ENCODE measurements at regions not wholly inside any gene's neighbourhood (a gene's known extent, or its start where the extent isn't known, plus 50 kb on each side); places are given as distances from the start of the nearest gene placed in this dataset.

- DNase-seq (ENCODE audit: low read depth in 1 of 2, low spot score in 1 of 2): no peak
- TF ChIP-seq SPI1 (IDR thresholded peaks at IDR 0.05; ENCODE audit: borderline replicate concordance, low read depth) (no peak), CTCF (IDR thresholded peaks at IDR 0.05; ENCODE audit: insufficient read depth, low read length) (no peak), REST (IDR thresholded peaks at IDR 0.05; ENCODE audit: insufficient replicate concordance, low read depth) (no peak), GABPA (IDR thresholded peaks at IDR 0.05; ENCODE audit: low read depth) (no peak), POLR2AphosphoS5 (IDR thresholded peaks at IDR 0.05; ENCODE audit: low read depth) (no peak)
- Histone ChIP-seq H3K4me3 (replicated peaks; ENCODE audit: insufficient read depth, low read length) (no peak overlapping the region), H3K27me3 (ENCODE audit: insufficient read depth, poor library complexity, severe bottlenecking) (no peaks in the 10 kb centered on the region), H3K27ac (replicated peaks) (no peak overlapping the region)
These were observed 64.4 kb upstream of the LEP start for GRCh38 chr7:128176696-128177095.

- DNase-seq (ENCODE audit: low read depth in 1 of 2, low spot score in 1 of 2): no peak
- Histone ChIP-seq H3K27me3 (ENCODE audit: insufficient read depth, poor library complexity, severe bottlenecking) (no peaks in the 10 kb centered on the region), H3K27ac (replicated peaks) (no peak overlapping the region), H3K4me3 (replicated peaks; ENCODE audit: insufficient read depth, low read length) (no peak overlapping the region)
- TF ChIP-seq SPI1 (IDR thresholded peaks at IDR 0.05; ENCODE audit: borderline replicate concordance, low read depth) (peak; percentile 79), REST (IDR thresholded peaks at IDR 0.05; ENCODE audit: insufficient replicate concordance, low read depth) (no peak)
These were observed 63.1 kb upstream of the LEP start for GRCh38 chr7:128177768-128178550.

- H3K27ac ChIP-seq (replicated peaks): no peak overlapping the region
- no peak overlapping the region for H3K4me3 ChIP-seq (replicated peaks; ENCODE audit: insufficient read depth, low read length)
- no peaks in the 10 kb centered on the region for H3K27me3 ChIP-seq (ENCODE audit: insufficient read depth, poor library complexity, severe bottlenecking)
- peak; percentile 39; the same call in 1 of the 2 replicates for TF ChIP-seq SPI1 (IDR thresholded peaks at IDR 0.05; ENCODE audit: borderline replicate concordance, low read depth)
- no peak for TF ChIP-seq CTCF (IDR thresholded peaks at IDR 0.05; ENCODE audit: insufficient read depth, low read length)
- peak in 1 of 2 experiments; percentile 65 for DNase-seq (ENCODE audit: low read depth in 1 of 2, low spot score in 1 of 2)
These were observed 62.5 kb upstream of the LEP start for GRCh38 chr7:128178611-128179010.

- H3K4me3 ChIP-seq (replicated peaks; ENCODE audit: insufficient read depth, low read length): no peak overlapping the region
- no peak overlapping the region for H3K27ac ChIP-seq (replicated peaks)
- H3K27me3 ChIP-seq (ENCODE audit: insufficient read depth, poor library complexity, severe bottlenecking): no peaks in the 10 kb centered on the region
- no peak for DNase-seq (ENCODE audit: low read depth in 1 of 2, low spot score in 1 of 2)
- TF ChIP-seq CTCF (IDR thresholded peaks at IDR 0.05; ENCODE audit: insufficient read depth, low read length) (no peak), SPI1 (IDR thresholded peaks at IDR 0.05; ENCODE audit: borderline replicate concordance, low read depth) (no peak), REST (IDR thresholded peaks at IDR 0.05; ENCODE audit: insufficient replicate concordance, low read depth) (no peak), GABPA (IDR thresholded peaks at IDR 0.05; ENCODE audit: low read depth) (no peak), POLR2AphosphoS5 (IDR thresholded peaks at IDR 0.05; ENCODE audit: low read depth) (no peak)
These were observed 52.5 kb upstream of the LEP start for GRCh38 chr7:128188396-128189230.

All from HL-60 (cell line).